Globus pallidus (tissue), 1 donor: ENCODE measurements at regions not wholly inside any gene's neighbourhood (a gene's known extent, or its start where the extent isn't known, plus 50 kb on each side); places are given as distances from the start of the nearest gene placed in this dataset.
"Not testable (repeated sequence)": the region's sequence is repeated elsewhere in the genome, so short reads cannot be mapped to it uniquely, and the experiment has no call there.

Experiments
- DNase-seq: peaks from one replicate; pipeline ENCODE4 v3.0.0-alpha.2; 2015; ENCODE audit warnings: low spot score

- DNase-seq = no peak
Measured at GRCh38 chr3:105119801-105120340, 246.8 kb upstream of the ALCAM start.

- no peak for DNase-seq
Measured at GRCh38 chr3:105130911-105131310, 235.8 kb upstream of the ALCAM start.

- DNase-seq = peak; percentile 42
Measured at GRCh38 chr3:105137911-105138310, 228.8 kb upstream of the ALCAM start.

- DNase-seq = no peak
Measured at GRCh38 chr3:105139881-105140560, 226.7 kb upstream of the ALCAM start.

GRCh38 chr3:105140899-105141367 is 225.8 kb upstream of the ALCAM start:
- DNase-seq = no peak

- no peak for DNase-seq
Measured at GRCh38 chr3:105144837-105145236, 221.9 kb upstream of the ALCAM start.

GRCh38 chr3:105145511-105145910 is 221.2 kb upstream of the ALCAM start:
- DNase-seq = no peak

- DNase-seq = not testable (repeated sequence)
Measured at GRCh38 chr3:105149197-105149596, 217.5 kb upstream of the ALCAM start.

GRCh38 chr3:105152987-105153386 is 213.7 kb upstream of the ALCAM start:
- DNase-seq = no peak

GRCh38 chr3:105154692-105155091 is 212.0 kb upstream of the ALCAM start:
- DNase-seq = no peak

GRCh38 chr3:105157067-105157765 is 209.5 kb upstream of the ALCAM start:
- DNase-seq = no peak

GRCh38 chr3:105157766-105158085 is 209.0 kb upstream of the ALCAM start:
- no peak for DNase-seq

GRCh38 chr3:105158286-105158685 is 208.4 kb upstream of the ALCAM start:
- no peak for DNase-seq

GRCh38 chr3:105162448-105162847 is 204.3 kb upstream of the ALCAM start:
- no peak for DNase-seq

GRCh38 chr3:105166893-105167292 is 199.8 kb upstream of the ALCAM start:
- no peak for DNase-seq

GRCh38 chr3:105170423-105170822 is 196.3 kb upstream of the ALCAM start:
- DNase-seq = no peak

- peak; percentile 24 for DNase-seq
Measured at GRCh38 chr3:105174017-105174615, 192.6 kb upstream of the ALCAM start.

- DNase-seq = no peak
Measured at GRCh38 chr3:105177576-105177975, 189.1 kb upstream of the ALCAM start.

- DNase-seq = no peak
Measured at GRCh38 chr3:105187344-105187743, 179.4 kb upstream of the ALCAM start.

- DNase-seq = no peak
Measured at GRCh38 chr3:105195260-105195659, 171.4 kb upstream of the ALCAM start.

GRCh38 chr3:105197863-105198262 is 168.8 kb upstream of the ALCAM start:
- no peak for DNase-seq

GRCh38 chr3:105199217-105199616 is 167.5 kb upstream of the ALCAM start:
- no peak for DNase-seq

GRCh38 chr3:105210141-105210540 is 156.6 kb upstream of the ALCAM start:
- DNase-seq = no peak
